ENCODE measurements at regions not wholly inside any gene's neighbourhood (a gene's known extent, or its start where the extent isn't known, plus 50 kb on each side); places are given as distances from the start of the nearest gene placed in this dataset.

DNA sequence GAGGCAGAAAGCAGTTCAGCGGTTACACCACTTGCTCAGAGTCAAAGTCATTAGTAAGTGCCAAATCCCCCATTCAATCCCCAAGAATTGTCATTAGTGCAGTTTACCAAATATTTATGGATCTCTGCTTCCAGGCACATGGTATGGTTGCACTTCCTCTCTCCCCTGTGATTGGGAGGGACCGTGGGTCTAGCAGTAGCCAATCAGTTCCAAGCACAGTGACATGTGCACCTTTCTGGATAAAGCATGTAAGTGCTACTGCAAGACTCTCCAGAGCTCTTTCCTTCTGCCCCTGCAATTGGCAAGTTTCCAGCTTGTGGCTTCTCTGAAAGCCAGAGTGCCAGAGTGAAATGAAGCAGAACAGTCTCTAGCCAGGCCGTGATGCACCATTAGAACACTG, 85.3 kb upstream of the FLRT2 start:
- Histone ChIP-seq H3K9me2 (ENCODE audit: insufficient read depth, low read length) (no peaks in the 10 kb centered on the region), H3K4me3 (ENCODE audit: low read length) (no peak overlapping the region), H2AFZ (ENCODE audit: low read depth, low read length) (no peak overlapping the region), H3K36me3 (ENCODE audit: insufficient read depth, low read length) (no peaks in the 10 kb centered on the region), H3K27me3 (ENCODE audit: insufficient read depth, low read depth, low read length) (no peaks in the 10 kb centered on the region), H3K9me3 (ENCODE audit: low read length) (no peaks in the 10 kb centered on the region), H3K27ac (ENCODE audit: low read length) (no peak overlapping the region), H3K4me2 (ENCODE audit: low read length) (no peak overlapping the region), H4K20me1 (ENCODE audit: insufficient read depth) (no peaks in the 10 kb centered on the region), H3F3A (ENCODE audit: insufficient read depth, low read length, poor library complexity, severe bottlenecking) (no peaks in the 10 kb centered on the region), H3K9ac (ENCODE audit: low read length) (no peak overlapping the region), H3K79me2 (replicated peaks; ENCODE audit: insufficient read depth, low read length) (no peaks in the 10 kb centered on the region)
- TF ChIP-seq, protein P1, sequence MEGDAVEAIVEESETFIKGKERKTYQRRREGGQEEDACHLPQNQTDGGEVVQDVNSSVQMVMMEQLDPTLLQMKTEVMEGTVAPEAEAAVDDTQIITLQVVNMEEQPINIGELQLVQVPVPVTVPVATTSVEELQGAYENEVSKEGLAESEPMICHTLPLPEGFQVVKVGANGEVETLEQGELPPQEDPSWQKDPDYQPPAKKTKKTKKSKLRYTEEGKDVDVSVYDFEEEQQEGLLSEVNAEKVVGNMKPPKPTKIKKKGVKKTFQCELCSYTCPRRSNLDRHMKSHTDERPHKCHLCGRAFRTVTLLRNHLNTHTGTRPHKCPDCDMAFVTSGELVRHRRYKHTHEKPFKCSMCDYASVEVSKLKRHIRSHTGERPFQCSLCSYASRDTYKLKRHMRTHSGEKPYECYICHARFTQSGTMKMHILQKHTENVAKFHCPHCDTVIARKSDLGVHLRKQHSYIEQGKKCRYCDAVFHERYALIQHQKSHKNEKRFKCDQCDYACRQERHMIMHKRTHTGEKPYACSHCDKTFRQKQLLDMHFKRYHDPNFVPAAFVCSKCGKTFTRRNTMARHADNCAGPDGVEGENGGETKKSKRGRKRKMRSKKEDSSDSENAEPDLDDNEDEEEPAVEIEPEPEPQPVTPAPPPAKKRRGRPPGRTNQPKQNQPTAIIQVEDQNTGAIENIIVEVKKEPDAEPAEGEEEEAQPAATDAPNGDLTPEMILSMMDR (IDR thresholded peaks at IDR 0.05; ENCODE audit: poor library complexity, severe bottlenecking): no peak
- no peak for TF ChIP-seq EZH2 (IDR thresholded peaks at IDR 0.05; ENCODE audit: borderline replicate concordance, insufficient read depth, low read length, poor library complexity, severe bottlenecking)
- no peak for TF ChIP-seq POLR2AphosphoS5 (IDR thresholded peaks at IDR 0.05)
- no peak for TF ChIP-seq TAF1 (IDR thresholded peaks at IDR 0.05; ENCODE audit: low read depth)
- TF ChIP-seq RAD21 (conservative IDR thresholded peaks at IDR 0.05): no peak
- TF ChIP-seq, protein P2, sequence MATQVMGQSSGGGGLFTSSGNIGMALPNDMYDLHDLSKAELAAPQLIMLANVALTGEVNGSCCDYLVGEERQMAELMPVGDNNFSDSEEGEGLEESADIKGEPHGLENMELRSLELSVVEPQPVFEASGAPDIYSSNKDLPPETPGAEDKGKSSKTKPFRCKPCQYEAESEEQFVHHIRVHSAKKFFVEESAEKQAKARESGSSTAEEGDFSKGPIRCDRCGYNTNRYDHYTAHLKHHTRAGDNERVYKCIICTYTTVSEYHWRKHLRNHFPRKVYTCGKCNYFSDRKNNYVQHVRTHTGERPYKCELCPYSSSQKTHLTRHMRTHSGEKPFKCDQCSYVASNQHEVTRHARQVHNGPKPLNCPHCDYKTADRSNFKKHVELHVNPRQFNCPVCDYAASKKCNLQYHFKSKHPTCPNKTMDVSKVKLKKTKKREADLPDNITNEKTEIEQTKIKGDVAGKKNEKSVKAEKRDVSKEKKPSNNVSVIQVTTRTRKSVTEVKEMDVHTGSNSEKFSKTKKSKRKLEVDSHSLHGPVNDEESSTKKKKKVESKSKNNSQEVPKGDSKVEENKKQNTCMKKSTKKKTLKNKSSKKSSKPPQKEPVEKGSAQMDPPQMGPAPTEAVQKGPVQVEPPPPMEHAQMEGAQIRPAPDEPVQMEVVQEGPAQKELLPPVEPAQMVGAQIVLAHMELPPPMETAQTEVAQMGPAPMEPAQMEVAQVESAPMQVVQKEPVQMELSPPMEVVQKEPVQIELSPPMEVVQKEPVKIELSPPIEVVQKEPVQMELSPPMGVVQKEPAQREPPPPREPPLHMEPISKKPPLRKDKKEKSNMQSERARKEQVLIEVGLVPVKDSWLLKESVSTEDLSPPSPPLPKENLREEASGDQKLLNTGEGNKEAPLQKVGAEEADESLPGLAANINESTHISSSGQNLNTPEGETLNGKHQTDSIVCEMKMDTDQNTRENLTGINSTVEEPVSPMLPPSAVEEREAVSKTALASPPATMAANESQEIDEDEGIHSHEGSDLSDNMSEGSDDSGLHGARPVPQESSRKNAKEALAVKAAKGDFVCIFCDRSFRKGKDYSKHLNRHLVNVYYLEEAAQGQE (IDR thresholded peaks at IDR 0.05; ENCODE audit: borderline replicate concordance): no peak
- no peak for TF ChIP-seq EP300 (conservative IDR thresholded peaks at IDR 0.05; ENCODE audit: poor library complexity, severe bottlenecking)
- no peak for TF ChIP-seq SMC3 (conservative IDR thresholded peaks at IDR 0.05; ENCODE audit: poor library complexity)
- TF ChIP-seq MXI1 (conservative IDR thresholded peaks at IDR 0.05; ENCODE audit: poor library complexity, severe bottlenecking): no peak

DNA sequence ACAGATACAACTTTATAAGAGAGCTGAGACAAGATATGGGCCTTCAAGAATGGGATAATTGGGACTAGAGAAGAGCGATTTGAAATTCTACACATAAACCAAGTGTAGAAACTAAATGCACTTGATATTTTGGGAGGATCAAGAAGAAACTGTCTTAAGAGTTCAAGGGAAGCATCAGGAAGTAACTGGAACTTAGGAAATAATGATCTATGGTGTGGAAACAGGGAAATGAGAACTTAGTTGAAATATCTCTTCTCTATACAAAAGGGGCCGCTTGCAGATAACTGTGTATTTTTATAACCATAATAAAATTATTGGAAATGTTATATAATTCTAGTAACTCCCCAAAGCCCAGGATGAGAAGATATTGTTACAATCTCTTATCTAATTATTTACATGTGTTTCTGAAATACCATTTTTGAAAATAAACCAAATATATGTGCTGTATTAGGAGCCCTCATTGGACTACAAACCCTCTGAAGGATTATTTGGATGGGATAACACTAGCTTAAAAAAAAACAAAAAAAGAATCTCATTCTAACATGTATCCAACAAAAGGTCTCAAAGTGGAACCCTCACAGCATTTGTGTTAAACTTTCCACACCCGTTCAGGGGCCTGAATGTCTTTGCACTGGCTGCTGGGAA, 84.7 kb upstream of the FLRT2 start:
- H3K9me3 ChIP-seq (ENCODE audit: low read length): no peaks in the 10 kb centered on the region
- no peak overlapping the region for H3K4me2 ChIP-seq (ENCODE audit: low read length)
- no peak overlapping the region for H2AFZ ChIP-seq (ENCODE audit: low read depth, low read length)

More for the DNA sequence above, 84.7 kb upstream of the FLRT2 start:
- TF ChIP-seq, protein P1 (IDR thresholded peaks at IDR 0.05; ENCODE audit: poor library complexity, severe bottlenecking): no peak
- TF ChIP-seq RAD21 (conservative IDR thresholded peaks at IDR 0.05) (no peak), EZH2 (IDR thresholded peaks at IDR 0.05; ENCODE audit: borderline replicate concordance, insufficient read depth, low read length, poor library complexity, severe bottlenecking) (no peak), MXI1 (conservative IDR thresholded peaks at IDR 0.05; ENCODE audit: poor library complexity, severe bottlenecking) (no peak), EP300 (conservative IDR thresholded peaks at IDR 0.05; ENCODE audit: poor library complexity, severe bottlenecking) (no peak), POLR2AphosphoS5 (IDR thresholded peaks at IDR 0.05) (no peak), SMC3 (conservative IDR thresholded peaks at IDR 0.05; ENCODE audit: poor library complexity) (no peak), TAF1 (IDR thresholded peaks at IDR 0.05; ENCODE audit: low read depth) (no peak)
- TF ChIP-seq, protein P2 (IDR thresholded peaks at IDR 0.05; ENCODE audit: borderline replicate concordance): no peak
- no peaks in the 10 kb centered on the region for H3K79me2 ChIP-seq (replicated peaks; ENCODE audit: insufficient read depth, low read length)
- no peaks in the 10 kb centered on the region for H3K9me2 ChIP-seq (ENCODE audit: insufficient read depth, low read length)
- H3K27me3 ChIP-seq (ENCODE audit: insufficient read depth, low read depth, low read length): no peaks in the 10 kb centered on the region
- no peaks in the 10 kb centered on the region for H4K20me1 ChIP-seq (ENCODE audit: insufficient read depth)
- no peak overlapping the region for H3K4me3 ChIP-seq (ENCODE audit: low read length)
- no peak overlapping the region for H3K9ac ChIP-seq (ENCODE audit: low read length)
- no peaks in the 10 kb centered on the region for H3F3A ChIP-seq (ENCODE audit: insufficient read depth, low read length, poor library complexity, severe bottlenecking)
- H3K27ac ChIP-seq (ENCODE audit: low read length): no peak overlapping the region
- no peaks in the 10 kb centered on the region for H3K36me3 ChIP-seq (ENCODE audit: insufficient read depth, low read length)
